ENCODE measurements at regions not wholly inside any gene's neighbourhood (a gene's known extent, or its start where the extent isn't known, plus 50 kb on each side); places are given as distances from the start of the nearest gene placed in this dataset.

- no peak for TF ChIP-seq CTCF (IDR thresholded peaks at IDR 0.05)
- no peak for TF ChIP-seq POLR2A (IDR thresholded peaks at IDR 0.05)
Observed at GRCh38 chr7:89914711-89915110, 239.6 kb upstream of the STEAP1 start.
